ENCODE measurements at regions not wholly inside any gene's neighbourhood (a gene's known extent, or its start where the extent isn't known, plus 50 kb on each side); places are given as distances from the start of the nearest gene placed in this dataset.

DNA sequence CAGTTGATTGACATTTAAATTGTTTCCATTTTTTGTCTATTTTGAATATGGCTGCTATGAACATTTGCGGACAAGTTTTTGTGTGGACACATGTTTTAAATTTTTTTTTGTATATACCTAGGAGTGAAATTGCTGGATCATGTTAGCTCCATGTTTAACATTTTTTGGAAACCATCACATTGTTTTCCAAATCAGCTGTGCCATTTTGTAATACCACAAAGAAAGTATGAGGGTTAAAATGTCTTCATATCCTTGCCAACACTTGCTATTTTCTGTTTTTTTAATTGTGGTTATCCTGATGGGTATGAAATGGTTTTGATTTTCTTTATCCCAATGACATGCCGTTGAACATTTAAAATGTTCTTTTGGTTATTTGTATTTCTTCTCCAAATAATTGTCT lies 52.1 kb downstream of the CARTPT start:
- TF ChIP-seq, protein P1, sequence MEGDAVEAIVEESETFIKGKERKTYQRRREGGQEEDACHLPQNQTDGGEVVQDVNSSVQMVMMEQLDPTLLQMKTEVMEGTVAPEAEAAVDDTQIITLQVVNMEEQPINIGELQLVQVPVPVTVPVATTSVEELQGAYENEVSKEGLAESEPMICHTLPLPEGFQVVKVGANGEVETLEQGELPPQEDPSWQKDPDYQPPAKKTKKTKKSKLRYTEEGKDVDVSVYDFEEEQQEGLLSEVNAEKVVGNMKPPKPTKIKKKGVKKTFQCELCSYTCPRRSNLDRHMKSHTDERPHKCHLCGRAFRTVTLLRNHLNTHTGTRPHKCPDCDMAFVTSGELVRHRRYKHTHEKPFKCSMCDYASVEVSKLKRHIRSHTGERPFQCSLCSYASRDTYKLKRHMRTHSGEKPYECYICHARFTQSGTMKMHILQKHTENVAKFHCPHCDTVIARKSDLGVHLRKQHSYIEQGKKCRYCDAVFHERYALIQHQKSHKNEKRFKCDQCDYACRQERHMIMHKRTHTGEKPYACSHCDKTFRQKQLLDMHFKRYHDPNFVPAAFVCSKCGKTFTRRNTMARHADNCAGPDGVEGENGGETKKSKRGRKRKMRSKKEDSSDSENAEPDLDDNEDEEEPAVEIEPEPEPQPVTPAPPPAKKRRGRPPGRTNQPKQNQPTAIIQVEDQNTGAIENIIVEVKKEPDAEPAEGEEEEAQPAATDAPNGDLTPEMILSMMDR (IDR thresholded peaks at IDR 0.05) = no peak
- TF ChIP-seq POLR2A (IDR thresholded peaks at IDR 0.05) = no peak
- DNase-seq = no peak
- no peaks in the 10 kb centered on the region for H3K36me3 ChIP-seq
- no peak overlapping the region for H3K27ac ChIP-seq
- intact Hi-C loops (cut with DNase I) = no loop called here
- H3K4me3 ChIP-seq (replicated peaks in 1 of 3) = no peak overlapping the region
- H3K4me1 ChIP-seq = no peaks in the 10 kb centered on the region
- WGBS, 2 donors = 90 to 98% methylated on average over 2 of the region's 2 CpGs
- H3K9me3 ChIP-seq = peaks cover 2% of the 10 kb centered on the region
- H3K27me3 ChIP-seq = no peaks in the 10 kb centered on the region

GRCh38 chr5:71778678-71779276 lies 59.7 kb downstream of the CARTPT start:
- DNase-seq = peak in 1 of 2 donors; percentile 5
- Histone ChIP-seq H3K27ac (no peak overlapping the region), H3K4me1 (no peaks in the 10 kb centered on the region), H3K27me3 (no peaks in the 10 kb centered on the region), H3K4me3 (replicated peaks in 1 of 3) (no peak overlapping the region), H3K36me3 (no peaks in the 10 kb centered on the region), H3K9me3 (no peaks in the 10 kb centered on the region)
- no peak for TF ChIP-seq POLR2A (IDR thresholded peaks at IDR 0.05)
- TF ChIP-seq, protein P1 (IDR thresholded peaks at IDR 0.05) = peak in 3 of 6 experiments; percentile 31 to 41 (median 35)
- 56 to 61% methylated on average over 4 of the region's 4 CpGs for WGBS, 2 donors
- intact Hi-C loops (cut with DNase I) = no loop called here

GRCh38 chr5:71780597-71780996 lies 61.5 kb downstream of the CARTPT start:
- 93 to 94% methylated on average over 6 of the region's 6 CpGs for WGBS, 2 donors
- intact Hi-C loops (cut with DNase I) = loop anchor here (10.0 kb wide), 1 partner anchor 524 kb away; no protein-coding TSS in a partner anchor
- Histone ChIP-seq H3K27ac (no peak overlapping the region), H3K27me3 (no peaks in the 10 kb centered on the region), H3K36me3 (no peaks in the 10 kb centered on the region), H3K9me3 (no peaks in the 10 kb centered on the region), H3K4me3 (replicated peaks in 1 of 3) (no peak overlapping the region), H3K4me1 (no peaks in the 10 kb centered on the region)
- TF ChIP-seq, protein P1 (IDR thresholded peaks at IDR 0.05) = no peak
- TF ChIP-seq POLR2A (IDR thresholded peaks at IDR 0.05) = no peak
- DNase-seq = no peak

DNA sequence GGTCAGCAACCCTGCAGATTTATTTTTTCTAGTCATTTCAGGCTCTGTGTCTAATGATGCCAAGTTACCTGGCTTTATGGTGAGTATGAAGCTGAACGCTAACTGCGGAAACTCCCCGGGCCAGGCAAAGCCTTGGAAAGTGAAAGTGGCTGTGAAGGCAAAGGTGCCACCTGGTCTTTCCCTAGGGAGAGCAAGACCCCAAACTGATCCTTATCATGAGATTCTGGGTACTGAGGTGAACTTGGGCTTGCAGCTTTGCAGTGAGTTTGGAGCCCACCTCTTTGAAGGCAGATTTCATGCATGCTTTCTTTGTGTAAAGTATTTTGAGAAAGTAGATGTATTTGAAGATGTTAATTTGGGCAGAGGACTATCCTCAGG lies 63.3 kb downstream of the CARTPT start:
- Histone ChIP-seq H3K36me3 (no peaks in the 10 kb centered on the region), H3K4me1 (no peaks in the 10 kb centered on the region), H3K9me3 (no peaks in the 10 kb centered on the region), H3K27me3 (no peaks in the 10 kb centered on the region), H3K4me3 (replicated peaks in 1 of 3) (no peak overlapping the region), H3K27ac (no peak overlapping the region)
- 81 to 92% methylated on average over 3 of the region's 3 CpGs for WGBS, 2 donors
- intact Hi-C loops (cut with DNase I) = loop anchor here (10.0 kb wide), 1 partner anchor 522 kb away; no protein-coding TSS in a partner anchor
- TF ChIP-seq, protein P1 (IDR thresholded peaks at IDR 0.05) = no peak
- DNase-seq = no peak

- Histone ChIP-seq H3K27ac (no peak overlapping the region), H3K4me3 (replicated peaks in 1 of 3) (no peak overlapping the region), H3K4me1 (no peaks in the 10 kb centered on the region), H3K9me3 (no peaks in the 10 kb centered on the region), H3K36me3 (no peaks in the 10 kb centered on the region), H3K27me3 (no peaks in the 10 kb centered on the region)
- peak; percentile 70 to 81 for DNase-seq
- no peak for TF ChIP-seq POLR2A (IDR thresholded peaks at IDR 0.05)
- TF ChIP-seq, protein P1 (IDR thresholded peaks at IDR 0.05) = peak; percentile 49 to 81 (median 69)
- 36% methylated on average over 27 of the region's 27 CpGs for WGBS, 2 donors
- intact Hi-C loops (cut with DNase I) = loop anchor here (10.0 kb wide), 1 partner anchor 522 kb away; no protein-coding TSS in a partner anchor
These were observed 64.0 kb downstream of the CARTPT start for GRCh38 chr5:71782771-71783770.

All from thyroid gland (tissue), 4 donors.